ENCODE measurements at regions not wholly inside any gene's neighbourhood (a gene's known extent, or its start where the extent isn't known, plus 50 kb on each side); places are given as distances from the start of the nearest gene placed in this dataset.

DNA sequence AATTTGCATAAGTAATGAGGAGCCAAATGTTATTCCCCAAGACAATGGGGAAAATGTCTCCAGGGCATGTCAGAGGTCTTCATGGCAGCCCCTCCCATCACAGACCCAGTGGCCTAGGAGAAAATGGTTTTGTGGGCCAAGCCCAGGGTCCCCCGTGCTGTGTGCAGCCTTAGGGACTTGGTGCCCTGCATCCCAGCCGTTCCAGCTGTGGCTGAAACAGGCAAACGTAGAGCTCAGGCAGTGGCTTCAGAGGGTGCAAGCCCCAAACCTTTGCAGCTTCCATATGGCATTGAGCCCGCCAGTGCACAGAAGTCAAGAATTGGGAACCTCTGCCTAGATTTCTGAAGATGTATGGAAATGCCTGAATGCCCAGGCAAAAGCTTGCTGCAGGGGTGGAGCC, 79.9 kb downstream of the FAM181B start:
- TF ChIP-seq, protein P1, sequence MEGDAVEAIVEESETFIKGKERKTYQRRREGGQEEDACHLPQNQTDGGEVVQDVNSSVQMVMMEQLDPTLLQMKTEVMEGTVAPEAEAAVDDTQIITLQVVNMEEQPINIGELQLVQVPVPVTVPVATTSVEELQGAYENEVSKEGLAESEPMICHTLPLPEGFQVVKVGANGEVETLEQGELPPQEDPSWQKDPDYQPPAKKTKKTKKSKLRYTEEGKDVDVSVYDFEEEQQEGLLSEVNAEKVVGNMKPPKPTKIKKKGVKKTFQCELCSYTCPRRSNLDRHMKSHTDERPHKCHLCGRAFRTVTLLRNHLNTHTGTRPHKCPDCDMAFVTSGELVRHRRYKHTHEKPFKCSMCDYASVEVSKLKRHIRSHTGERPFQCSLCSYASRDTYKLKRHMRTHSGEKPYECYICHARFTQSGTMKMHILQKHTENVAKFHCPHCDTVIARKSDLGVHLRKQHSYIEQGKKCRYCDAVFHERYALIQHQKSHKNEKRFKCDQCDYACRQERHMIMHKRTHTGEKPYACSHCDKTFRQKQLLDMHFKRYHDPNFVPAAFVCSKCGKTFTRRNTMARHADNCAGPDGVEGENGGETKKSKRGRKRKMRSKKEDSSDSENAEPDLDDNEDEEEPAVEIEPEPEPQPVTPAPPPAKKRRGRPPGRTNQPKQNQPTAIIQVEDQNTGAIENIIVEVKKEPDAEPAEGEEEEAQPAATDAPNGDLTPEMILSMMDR (IDR thresholded peaks at IDR 0.05; ENCODE audit: low read depth, low read length), result no peak
- POLR2A ChIA-PET, result no interaction called here
- CTCF ChIA-PET, result no interaction called here
- Histone ChIP-seq H3K27ac (ENCODE audit: low read depth, low read length) (no peak overlapping the region), H3K9me3 (ENCODE audit: control insufficient read depth, insufficient read depth, low read length) (no peaks in the 10 kb centered on the region), H3K27me3 (ENCODE audit: control insufficient read depth, insufficient read depth, low read length) (no peaks in the 10 kb centered on the region), H3K4me3 (ENCODE audit: low read depth, low read length) (no peak overlapping the region)
- DNase-seq (ENCODE audit: low read depth, low spot score), result no peak

DNA sequence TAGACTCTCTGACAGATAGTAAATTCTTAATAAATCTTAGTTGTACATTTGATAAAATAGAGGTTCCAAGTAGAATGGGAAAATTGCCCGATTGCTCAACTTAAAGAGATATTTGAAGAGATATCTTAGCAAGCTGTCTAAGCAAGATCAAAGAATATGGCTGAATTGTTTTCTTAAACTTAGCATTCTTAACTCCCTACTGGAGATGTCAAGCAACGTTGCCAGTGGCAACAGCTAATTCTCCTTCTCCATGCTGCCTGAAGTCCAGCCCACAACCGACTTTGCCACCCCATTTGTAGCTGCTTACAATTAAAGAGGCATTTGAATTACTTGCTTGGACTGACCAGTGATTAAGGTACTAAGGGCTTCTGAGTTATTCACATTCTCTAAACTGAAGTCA, 94.4 kb downstream of the FAM181B start:
- Histone ChIP-seq H3K27ac (ENCODE audit: low read depth, low read length) (no peak overlapping the region), H3K4me3 (ENCODE audit: low read depth, low read length) (no peak overlapping the region), H3K9me3 (ENCODE audit: control insufficient read depth, insufficient read depth, low read length) (no peaks in the 10 kb centered on the region), H3K27me3 (ENCODE audit: control insufficient read depth, insufficient read depth, low read length) (no peaks in the 10 kb centered on the region)
- TF ChIP-seq, protein P1 (IDR thresholded peaks at IDR 0.05; ENCODE audit: low read depth, low read length), result no peak
- DNase-seq (ENCODE audit: low read depth, low spot score), result no peak
- ChIA-PET CTCF (no interaction called here), POLR2A (no interaction called here)

DNA sequence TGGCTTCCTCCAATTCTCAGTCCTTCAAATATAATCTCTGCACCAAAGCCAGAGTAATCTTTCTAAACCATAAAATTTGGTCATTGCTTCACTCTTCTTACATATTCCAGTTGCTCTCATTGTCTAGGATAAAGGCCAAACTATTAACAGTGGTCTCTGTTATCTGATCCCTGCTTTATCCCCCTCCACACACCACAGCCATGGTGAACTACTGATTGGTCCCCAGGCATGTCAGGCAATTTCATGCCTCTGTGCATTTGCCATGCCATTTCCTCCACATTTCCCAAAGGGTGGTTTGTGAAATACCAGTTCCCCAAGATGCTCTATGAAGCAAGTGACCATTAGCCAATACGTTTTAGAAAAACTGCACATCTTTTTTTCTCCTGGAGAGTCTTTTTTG, 97.0 kb downstream of the FAM181B start:
- H3K27me3 ChIP-seq (ENCODE audit: control insufficient read depth, insufficient read depth, low read length), result no peaks in the 10 kb centered on the region
- ChIA-PET POLR2A (no interaction called here), CTCF (no interaction called here)
- TF ChIP-seq, protein P1 (IDR thresholded peaks at IDR 0.05; ENCODE audit: low read depth, low read length), result no peak
- no peak overlapping the region for H3K4me3 ChIP-seq (ENCODE audit: low read depth, low read length)
- H3K9me3 ChIP-seq (ENCODE audit: control insufficient read depth, insufficient read depth, low read length), result no peaks in the 10 kb centered on the region
- H3K27ac ChIP-seq (ENCODE audit: low read depth, low read length), result no peak overlapping the region
- DNase-seq (ENCODE audit: low read depth, low spot score), result no peak

DNA sequence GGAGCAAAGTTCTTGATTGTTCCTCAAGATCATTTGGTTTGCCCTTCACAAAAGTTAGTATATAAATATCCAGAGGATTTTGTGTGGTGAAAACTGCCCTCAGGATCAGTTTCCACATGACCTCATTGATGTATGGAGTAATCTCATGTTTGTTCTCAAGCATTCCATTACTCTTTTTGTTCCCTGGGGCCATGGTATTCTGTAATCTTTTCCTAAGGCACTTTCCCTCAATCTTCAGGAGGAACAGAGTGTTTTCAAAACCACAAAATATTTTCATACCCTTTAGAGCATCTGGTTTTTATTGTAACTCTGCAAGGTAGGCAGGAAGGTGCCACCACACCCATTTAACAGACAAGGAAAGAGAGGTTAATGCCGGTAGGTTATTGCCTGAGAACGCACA, 99.6 kb downstream of the FAM181B start:
- Histone ChIP-seq H3K4me3 (ENCODE audit: low read depth, low read length) (no peak overlapping the region), H3K27ac (ENCODE audit: low read depth, low read length) (no peak overlapping the region), H3K9me3 (ENCODE audit: control insufficient read depth, insufficient read depth, low read length) (no peaks in the 10 kb centered on the region), H3K27me3 (ENCODE audit: control insufficient read depth, insufficient read depth, low read length) (no peaks in the 10 kb centered on the region)
- POLR2A ChIA-PET, result no interaction called here
- CTCF ChIA-PET, result no interaction called here
- DNase-seq (ENCODE audit: low read depth, low spot score), result no peak
- TF ChIP-seq, protein P1 (IDR thresholded peaks at IDR 0.05; ENCODE audit: low read depth, low read length), result no peak

DNA sequence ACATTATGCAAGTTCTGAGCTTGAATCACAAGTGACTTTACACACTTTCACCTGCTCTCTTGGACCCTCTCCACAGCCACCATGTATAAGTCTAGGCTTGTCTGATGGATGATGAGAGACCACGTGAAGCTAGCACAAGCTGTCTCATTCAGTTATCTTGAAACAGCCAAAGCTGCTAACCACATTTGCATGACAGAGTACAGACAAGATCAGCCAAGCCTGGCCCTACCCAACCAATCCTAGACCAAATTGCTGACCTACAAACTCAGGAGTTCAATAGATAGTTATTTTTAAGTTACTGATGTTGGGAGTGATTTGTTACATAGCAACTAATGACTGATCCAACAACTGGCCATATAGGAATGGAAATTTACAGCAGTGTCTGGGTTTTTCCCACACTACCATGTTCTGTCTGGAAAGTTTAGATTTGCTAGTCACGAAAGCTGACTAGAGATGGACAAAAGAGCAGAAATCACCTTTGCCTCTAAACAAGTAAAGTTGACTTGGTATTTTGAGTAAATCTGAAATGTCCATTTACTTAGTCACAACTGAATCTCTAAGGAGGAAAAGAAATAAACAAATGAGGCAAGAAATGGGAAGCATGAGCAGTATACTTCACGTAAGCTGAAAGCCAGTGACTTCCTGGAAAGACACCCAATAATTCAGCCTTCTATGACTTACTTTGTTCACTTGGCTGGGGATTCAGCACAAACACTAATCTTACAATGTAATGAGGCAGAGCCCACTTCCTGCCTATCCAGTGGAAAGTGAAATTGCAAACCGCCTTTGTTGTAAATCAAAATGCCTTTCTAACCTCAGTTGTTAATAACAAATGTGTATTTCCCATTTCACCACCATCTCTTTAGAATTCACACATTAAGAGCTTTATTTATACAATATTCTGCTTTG, 101.7 kb downstream of the FAM181B start:
- TF ChIP-seq, protein P1 (IDR thresholded peaks at IDR 0.05; ENCODE audit: low read depth, low read length), result no peak
- H3K27ac ChIP-seq (ENCODE audit: low read depth, low read length), result no peak overlapping the region
- H3K9me3 ChIP-seq (ENCODE audit: control insufficient read depth, insufficient read depth, low read length), result no peaks in the 10 kb centered on the region
- CTCF ChIA-PET, result no interaction called here
- no peaks in the 10 kb centered on the region for H3K27me3 ChIP-seq (ENCODE audit: control insufficient read depth, insufficient read depth, low read length)
- no peak overlapping the region for H3K4me3 ChIP-seq (ENCODE audit: low read depth, low read length)
- POLR2A ChIA-PET, result no interaction called here
- no peak for DNase-seq (ENCODE audit: low read depth, low spot score)
